HT1080 (cell line): ENCODE measurements at regions not wholly inside any gene's neighbourhood (a gene's known extent, or its start where the extent isn't known, plus 50 kb on each side); places are given as distances from the start of the nearest gene placed in this dataset.
A peak's percentile ranks its signal among the peaks of the same experiment; 100 is the strongest.

ENCODE experiments used
- DNase-seq: peaks from one replicate; pipeline ENCODE4 v3.0.0-alpha.2; 2015; ENCODE audit warnings: low read depth

- DNase-seq: no peak
These were observed 158.2 kb downstream of the TDRD15 start for GRCh38 chr2:21281791-21282514.

- DNase-seq: no peak
These were observed 158.7 kb downstream of the TDRD15 start for GRCh38 chr2:21282515-21282898.

GRCh38 chr2:21288299-21288698, 164.5 kb downstream of the TDRD15 start:
- no peak for DNase-seq

- DNase-seq: no peak
These were observed 165.2 kb downstream of the TDRD15 start for GRCh38 chr2:21288739-21289520.

GRCh38 chr2:21289551-21289950, 165.8 kb downstream of the TDRD15 start:
- no peak for DNase-seq

- no peak for DNase-seq
These were observed 166.2 kb downstream of the TDRD15 start for GRCh38 chr2:21289989-21290388.

GRCh38 chr2:21291426-21291825, 167.7 kb downstream of the TDRD15 start:
- DNase-seq: peak; percentile 40

GRCh38 chr2:21294446-21294845, 170.7 kb downstream of the TDRD15 start:
- no peak for DNase-seq

GRCh38 chr2:21299411-21299810, 175.6 kb downstream of the TDRD15 start:
- DNase-seq: no peak

GRCh38 chr2:21301871-21302455, 178.2 kb downstream of the TDRD15 start:
- no peak for DNase-seq

GRCh38 chr2:21303876-21304275, 180.1 kb downstream of the TDRD15 start:
- DNase-seq: no peak

GRCh38 chr2:21305581-21305980, 181.8 kb downstream of the TDRD15 start:
- DNase-seq: no peak

GRCh38 chr2:21306235-21306634, 182.5 kb downstream of the TDRD15 start:
- no peak for DNase-seq

GRCh38 chr2:21307037-21307436, 183.3 kb downstream of the TDRD15 start:
- DNase-seq: no peak

- DNase-seq: no peak
These were observed 186.7 kb downstream of the TDRD15 start for GRCh38 chr2:21310493-21310892.

GRCh38 chr2:21314322-21314835, 190.6 kb downstream of the TDRD15 start:
- no peak for DNase-seq

GRCh38 chr2:21317131-21317530, 193.4 kb downstream of the TDRD15 start:
- DNase-seq: peak; percentile 60

GRCh38 chr2:21318263-21318662, 194.5 kb downstream of the TDRD15 start:
- DNase-seq: no peak

- peak; percentile 20 for DNase-seq
These were observed 202.4 kb downstream of the TDRD15 start for GRCh38 chr2:21326152-21326551.

- DNase-seq: no peak
These were observed 204.4 kb downstream of the TDRD15 start for GRCh38 chr2:21328177-21328576.

GRCh38 chr2:21330786-21331391, 207.1 kb downstream of the TDRD15 start:
- no peak for DNase-seq
